SK-N-SH (cell line): ENCODE measurements at regions not wholly inside any gene's neighbourhood (a gene's known extent, or its start where the extent isn't known, plus 50 kb on each side); places are given as distances from the start of the nearest gene placed in this dataset.

Experiments used
- CTCF ChIP-seq: fragments of 200-600 bp; sonication (generic); IDR thresholded peaks from 2 replicates; pipeline ENCODE4 v1.6.1; 2017; ENCODE audit warnings: antibody characterized with exemption, mild to moderate bottlenecking, moderate library complexity
- JUND ChIP-seq: IDR thresholded peaks from 2 replicates; pipeline ENCODE4 v1.4.0; 2012

- TF ChIP-seq JUND = no peak
- TF ChIP-seq CTCF = no peak
Measured at GRCh38 chr11:112322173-112322790, 61.6 kb upstream of the PLET1 start.
